Psoas muscle (tissue), 7 donors: ENCODE measurements at regions not wholly inside any gene's neighbourhood (a gene's known extent, or its start where the extent isn't known, plus 50 kb on each side); places are given as distances from the start of the nearest gene placed in this dataset.

ENCODE experiments used
- ATAC-seq, 4 donors: fragments of 200-7000 bp; cut with Tn5 transposase; one replicate each; pipeline ENCODE4 v1.9.1; 2020; ENCODE audit warnings: moderate library complexity in 3 of 4, mild to moderate bottlenecking in 2 of 4
- DNase-seq, 2 donors: peaks; one replicate each; pipeline ENCODE4 v3.0.0-alpha.2; 2020
- H3K27ac ChIP-seq: fragments of 200-600 bp; one replicate; pipeline ENCODE4 v1.8.0; 2022
- H3K27me3 ChIP-seq, 3 donors: fragments of 200-600 bp in 1 of 3; one replicate each; pipeline versions ENCODE4 v1.6.1 to v1.8.0; 2013 to 2022; ENCODE audit warnings: low read length in 2 of 3, mild to moderate bottlenecking in 2 of 3, moderate library complexity in 1 of 3; ENCODE audit not compliant: insufficient read depth in 3 of 3
- H3K36me3 ChIP-seq, 2 donors: fragments of 200-600 bp in 1 of 2; one replicate each; pipeline versions ENCODE4 v1.6.1 to v1.8.0; 2013 to 2022; ENCODE audit warnings: low read depth in 1 of 2, mild to moderate bottlenecking in 1 of 2, moderate library complexity in 1 of 2; ENCODE audit not compliant: insufficient read depth in 1 of 2
- H3K4me1 ChIP-seq: fragments of 200-600 bp; one replicate; pipeline ENCODE4 v1.8.0; 2022
- H3K4me3 ChIP-seq: fragments of 200-600 bp; one replicate; pipeline ENCODE4 v1.8.0; 2022; ENCODE audit warnings: mild to moderate bottlenecking
- H3K9me3 ChIP-seq: fragments of 200-600 bp; one replicate; pipeline ENCODE4 v1.8.0; 2022
- whole genome bisulfite sequencing, 3 donors: extraction: QIAGEN DNeasy Blood & Tissue Kit; methylation state at CpG; one replicate each; pipeline versions ENCODE4 v1.1.6 to v1.1.7; 2013; 5-methylcytosine and 5-hydroxymethylcytosine counted together
- intact Hi-C, 2 donors: fragments of 100-400 bp; cut with DNase I; formaldehyde crosslinking; loops; one replicate each; pipeline versions ENCODE4 v1.11.0 to v1.14.2; 2022
- TF ChIP-seq, protein P1 (sequence below): fragments of 200-600 bp; IDR thresholded peaks from one replicate; pipeline ENCODE4 v1.8.0; 2022; ENCODE audit warnings: antibody characterized with exemption
- donor health status: healthy with polysubstance abuse.
- donor health status: DM: no; HTN: no; CAD: no; lungs with moderate emphysema.
- donor health status: Bipolar disorder and iron deficiency.
- donor health status: healthy.
- donor health status: DM: yes; HTN: yes; CAD: no.
- donor health status: DM: no; HTN: no; CAD: no.
- donor health status: DM: yes; HTN: yes; CAD: no.

GRCh38 chr21:35326677-35327076, 277.6 kb upstream of the RUNX1 start:
- Histone ChIP-seq H3K4me3 (no peak overlapping the region), H3K4me1 (peaks cover 5% of the 10 kb centered on the region), H3K36me3 (no peaks in the 10 kb centered on the region), H3K27ac (no peak overlapping the region), H3K27me3 (no peaks in the 10 kb centered on the region), H3K9me3 (no peaks in the 10 kb centered on the region)
- 86 to 92% (median 89%) methylated on average over 2 of the region's 2 CpGs for WGBS, 3 donors
- TF ChIP-seq, protein P1, sequence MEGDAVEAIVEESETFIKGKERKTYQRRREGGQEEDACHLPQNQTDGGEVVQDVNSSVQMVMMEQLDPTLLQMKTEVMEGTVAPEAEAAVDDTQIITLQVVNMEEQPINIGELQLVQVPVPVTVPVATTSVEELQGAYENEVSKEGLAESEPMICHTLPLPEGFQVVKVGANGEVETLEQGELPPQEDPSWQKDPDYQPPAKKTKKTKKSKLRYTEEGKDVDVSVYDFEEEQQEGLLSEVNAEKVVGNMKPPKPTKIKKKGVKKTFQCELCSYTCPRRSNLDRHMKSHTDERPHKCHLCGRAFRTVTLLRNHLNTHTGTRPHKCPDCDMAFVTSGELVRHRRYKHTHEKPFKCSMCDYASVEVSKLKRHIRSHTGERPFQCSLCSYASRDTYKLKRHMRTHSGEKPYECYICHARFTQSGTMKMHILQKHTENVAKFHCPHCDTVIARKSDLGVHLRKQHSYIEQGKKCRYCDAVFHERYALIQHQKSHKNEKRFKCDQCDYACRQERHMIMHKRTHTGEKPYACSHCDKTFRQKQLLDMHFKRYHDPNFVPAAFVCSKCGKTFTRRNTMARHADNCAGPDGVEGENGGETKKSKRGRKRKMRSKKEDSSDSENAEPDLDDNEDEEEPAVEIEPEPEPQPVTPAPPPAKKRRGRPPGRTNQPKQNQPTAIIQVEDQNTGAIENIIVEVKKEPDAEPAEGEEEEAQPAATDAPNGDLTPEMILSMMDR = no peak
- ATAC-seq = peak in 1 of 4 donors; percentile 29
- DNase-seq = no peak
- intact Hi-C loops = no loop called here

GRCh38 chr21:35325953-35326352, 276.9 kb upstream of the RUNX1 start:
- no peaks in the 10 kb centered on the region for H3K27me3 ChIP-seq
- 41 to 64% (median 58%) methylated on average over 2 of the region's 2 CpGs for WGBS, 3 donors
- no peak for DNase-seq
- no peaks in the 10 kb centered on the region for H3K36me3 ChIP-seq
- intact Hi-C loops = no loop called here
- TF ChIP-seq, protein P1 = no peak
- H3K4me1 ChIP-seq = peaks cover 5% of the 10 kb centered on the region
- H3K27ac ChIP-seq = no peak overlapping the region
- H3K4me3 ChIP-seq = no peak overlapping the region
- ATAC-seq = no peak
- H3K9me3 ChIP-seq = no peaks in the 10 kb centered on the region

DNA sequence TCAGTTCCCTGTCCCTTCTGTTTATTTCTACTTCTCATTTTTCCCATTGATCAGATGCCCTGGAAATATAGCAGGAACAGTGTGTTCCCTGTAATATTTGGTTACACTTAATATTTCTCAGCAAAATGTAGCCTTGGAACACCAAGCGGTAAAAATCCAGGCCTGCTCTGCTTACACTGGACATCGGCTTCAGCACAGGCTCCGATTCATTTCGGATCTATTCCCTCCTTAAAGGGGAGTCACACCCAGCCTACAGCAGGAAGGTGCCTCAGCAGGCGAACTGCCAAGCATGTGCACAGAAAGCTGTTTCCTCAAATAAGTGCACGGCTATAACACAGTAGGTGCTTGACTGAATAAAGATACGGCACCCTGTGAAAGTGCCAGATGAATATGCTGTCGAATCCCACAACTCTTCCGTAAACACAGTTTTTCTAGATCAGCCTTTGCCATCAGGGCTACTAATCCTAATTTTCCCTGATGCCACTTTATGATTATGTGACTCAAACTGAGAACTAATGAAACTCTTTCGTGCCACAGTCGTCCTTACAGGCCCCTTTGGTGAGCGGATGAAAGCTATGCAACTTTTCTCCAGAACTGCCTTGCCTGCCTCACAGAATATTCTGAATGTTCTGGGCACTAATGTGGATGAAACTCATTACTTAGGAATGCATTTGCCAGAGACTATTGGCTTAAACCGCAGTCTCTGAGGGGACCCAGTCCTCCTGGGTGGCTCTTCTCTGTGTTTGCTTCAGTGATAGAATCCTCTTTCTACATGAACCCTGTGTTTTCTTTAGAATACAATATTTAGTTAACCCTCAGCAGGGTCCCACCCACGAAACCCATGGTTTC, 275.5 kb upstream of the RUNX1 start:
- Histone ChIP-seq H3K4me1 (peaks cover 5% of the 10 kb centered on the region), H3K27me3 (no peaks in the 10 kb centered on the region), H3K36me3 (no peaks in the 10 kb centered on the region), H3K9me3 (no peaks in the 10 kb centered on the region), H3K4me3 (no peak overlapping the region), H3K27ac (peak overlapping the region; percentile 16)
- intact Hi-C loops = no loop called here
- TF ChIP-seq, protein P1 = no peak
- DNase-seq (peak in 1 of 2 donors; percentile 63), ATAC-seq (peak; percentile 30 to 67 (median 44))
- 53 to 74% (median 56%) methylated on average over 14 of the region's 14 CpGs for WGBS, 3 donors

- Histone ChIP-seq H3K27ac (peak overlapping the region; percentile 16), H3K4me1 (peaks cover 5% of the 10 kb centered on the region), H3K4me3 (no peak overlapping the region), H3K9me3 (no peaks in the 10 kb centered on the region), H3K27me3 (no peaks in the 10 kb centered on the region), H3K36me3 (no peaks in the 10 kb centered on the region)
- 29 to 60% (median 48%) methylated on average over 9 of the region's 9 CpGs for WGBS, 3 donors
- intact Hi-C loops = no loop called here
- DNase-seq (peak in 1 of 2 donors; percentile 36), ATAC-seq (peak in 3 of 4 donors; percentile 42 to 62 (median 53))
- TF ChIP-seq, protein P1 = no peak
Measured at GRCh38 chr21:35323947-35324346, 274.8 kb upstream of the RUNX1 start.
